DOHH2 (cell line): ENCODE measurements at regions not wholly inside any gene's neighbourhood (a gene's known extent, or its start where the extent isn't known, plus 50 kb on each side); places are given as distances from the start of the nearest gene placed in this dataset.
A peak's percentile ranks its signal among the peaks of the same experiment; 100 is the strongest.

Experiments used
- H3F3A ChIP-seq: fragments of 200-600 bp; sonication (generic), shearing (Covaris generic); 2 replicates; pipeline ENCODE4 v1.6.0; 2016; ENCODE audit warnings: antibody characterized with exemption, mild to moderate bottlenecking; ENCODE audit not compliant: control insufficient read depth, insufficient read depth
- H3K27ac ChIP-seq: fragments of 200-600 bp; sonication (generic); 2 replicates; pipeline ENCODE4 v1.5.1; 2014; ENCODE audit warnings: low read depth, mild to moderate bottlenecking, low read length, moderate library complexity
- H3K27me3 ChIP-seq: fragments of 200-600 bp; sonication (generic); 2 replicates; pipeline ENCODE4 v1.6.1; 2014; ENCODE audit warnings: mild to moderate bottlenecking, low read length, mixed read lengths; ENCODE audit not compliant: control insufficient read depth
- H3K36me3 ChIP-seq: fragments of 200-600 bp; sonication (generic); 2 replicates; pipeline ENCODE4 v1.6.1; 2014; ENCODE audit warnings: mild to moderate bottlenecking, low read length, moderate library complexity, mixed read lengths; ENCODE audit not compliant: control insufficient read depth
- H3K4me1 ChIP-seq: fragments of 200-600 bp; sonication (generic); 2 replicates; pipeline ENCODE4 v1.6.1; 2014; ENCODE audit warnings: mild to moderate bottlenecking, low read length, mixed read lengths; ENCODE audit not compliant: control insufficient read depth
- H3K4me2 ChIP-seq: fragments of 200-600 bp; sonication (generic); 2 replicates; pipeline ENCODE4 v1.6.0; 2014; ENCODE audit warnings: mild to moderate bottlenecking, low read length, moderate library complexity
- H3K4me3 ChIP-seq: fragments of 200-600 bp; sonication (generic); 2 replicates; pipeline ENCODE4 v1.5.1; 2014; ENCODE audit warnings: mild to moderate bottlenecking, low read length, mixed read lengths
- H3K79me2 ChIP-seq: fragments of 200-600 bp; sonication (generic); 2 replicates; pipeline ENCODE4 v1.6.1; 2014; ENCODE audit warnings: mild to moderate bottlenecking, low read length, mixed read lengths; ENCODE audit not compliant: control insufficient read depth
- H3K9me2 ChIP-seq: fragments of 200-600 bp; sonication (generic); replicated peaks from 2 replicates; pipeline ENCODE4 v1.6.1; 2014; ENCODE audit warnings: mild to moderate bottlenecking, low read length, mixed read lengths; ENCODE audit not compliant: control insufficient read depth
- H3K9me3 ChIP-seq: fragments of 200-600 bp; sonication (generic); 2 replicates; pipeline ENCODE4 v1.6.1; 2014; ENCODE audit warnings: antibody characterized with exemption, low read length, mixed read lengths; ENCODE audit not compliant: control insufficient read depth, insufficient read depth
- H4K20me1 ChIP-seq: fragments of 200-600 bp; sonication (generic); 2 replicates; pipeline ENCODE4 v1.6.0; 2014; ENCODE audit warnings: low read depth, mild to moderate bottlenecking, antibody characterized with exemption, low read length, moderate library complexity; ENCODE audit not compliant: control insufficient read depth, insufficient read depth
- CTCF ChIP-seq: fragments of 200-600 bp; sonication (generic); IDR thresholded peaks from one replicate; pipeline ENCODE4 v1.5.1; 2014; ENCODE audit warnings: antibody characterized with exemption, mild to moderate bottlenecking, low read depth, low read length; ENCODE audit not compliant: poor library complexity, severe bottlenecking
- EZH2phosphoT487 ChIP-seq: fragments of 200-600 bp; sonication (generic); IDR thresholded peaks from 2 replicates; pipeline ENCODE4 v1.6.1; 2017; ENCODE audit warnings: borderline replicate concordance, mild to moderate bottlenecking, antibody characterized with exemption, low read length, moderate library complexity, mixed read lengths

DNA sequence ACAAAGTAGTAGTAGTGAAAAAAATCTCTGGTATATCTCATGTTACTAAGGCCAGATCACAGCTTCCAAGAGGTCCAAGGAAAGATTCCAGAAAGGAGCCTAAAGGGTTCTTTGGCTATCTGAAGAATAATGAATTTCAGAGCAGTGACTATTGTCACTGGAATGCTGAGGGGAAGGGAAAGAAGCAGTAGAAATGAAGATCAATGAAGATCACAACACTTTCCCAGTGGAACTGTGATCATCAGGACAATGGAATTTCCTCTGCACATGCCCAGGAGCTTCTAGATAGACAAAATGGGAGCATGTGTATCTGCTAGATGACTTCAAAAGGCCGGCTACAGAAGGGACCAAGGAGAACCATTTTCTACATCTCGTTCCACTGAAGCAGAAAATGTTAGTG is 219.5 kb upstream of the PHYHIPL start:
- Histone ChIP-seq H3K36me3 (no peaks in the 10 kb centered on the region), H3K4me3 (no peak overlapping the region), H3K27me3 (no peaks in the 10 kb centered on the region), H3K9me2 (no peaks in the 10 kb centered on the region), H4K20me1 (no peaks in the 10 kb centered on the region), H3K79me2 (no peaks in the 10 kb centered on the region), H3K4me2 (no peak overlapping the region), H3K27ac (no peak overlapping the region), H3K4me1 (peaks cover 29% of the 10 kb centered on the region), H3K9me3 (no peaks in the 10 kb centered on the region), H3F3A (no peaks in the 10 kb centered on the region)
- no peak for TF ChIP-seq CTCF
- TF ChIP-seq EZH2phosphoT487: no peak

- no peaks in the 10 kb centered on the region for H3K27me3 ChIP-seq
- H3K4me1 ChIP-seq: peaks cover 28% of the 10 kb centered on the region
- no peak overlapping the region for H3K27ac ChIP-seq
- no peak overlapping the region for H3K4me2 ChIP-seq
- no peaks in the 10 kb centered on the region for H3K9me3 ChIP-seq
- no peaks in the 10 kb centered on the region for H3F3A ChIP-seq
- no peaks in the 10 kb centered on the region for H4K20me1 ChIP-seq
- no peak for TF ChIP-seq CTCF
- TF ChIP-seq EZH2phosphoT487: no peak
- H3K36me3 ChIP-seq: no peaks in the 10 kb centered on the region
- no peak overlapping the region for H3K4me3 ChIP-seq
- no peaks in the 10 kb centered on the region for H3K9me2 ChIP-seq
- H3K79me2 ChIP-seq: no peaks in the 10 kb centered on the region
These were observed 218.9 kb upstream of the PHYHIPL start for GRCh38 chr10:58957517-58957916.

GRCh38 chr10:58963101-58963534 is 213.3 kb upstream of the PHYHIPL start:
- H3K4me1 ChIP-seq: no peaks in the 10 kb centered on the region
- no peak overlapping the region for H3K4me2 ChIP-seq

More at GRCh38 chr10:58963101-58963534, 213.3 kb upstream of the PHYHIPL start:
- H3K4me3 ChIP-seq: no peak overlapping the region
- no peaks in the 10 kb centered on the region for H3F3A ChIP-seq
- H3K9me2 ChIP-seq: no peaks in the 10 kb centered on the region
- no peaks in the 10 kb centered on the region for H3K36me3 ChIP-seq
- H3K79me2 ChIP-seq: no peaks in the 10 kb centered on the region
- no peaks in the 10 kb centered on the region for H3K9me3 ChIP-seq
- no peaks in the 10 kb centered on the region for H3K27me3 ChIP-seq
- TF ChIP-seq EZH2phosphoT487: no peak
- peak; percentile 73 for TF ChIP-seq CTCF
- no peak overlapping the region for H3K27ac ChIP-seq
- H4K20me1 ChIP-seq: no peaks in the 10 kb centered on the region
